ENCODE measurements at regions not wholly inside any gene's neighbourhood (a gene's known extent, or its start where the extent isn't known, plus 50 kb on each side); places are given as distances from the start of the nearest gene placed in this dataset.

- H4K20me1 ChIP-seq (ENCODE audit: control insufficient read depth, insufficient read depth, low read depth, low read length): no peaks in the 10 kb centered on the region
- H3K79me2 ChIP-seq (ENCODE audit: control insufficient read depth, low read length): no peaks in the 10 kb centered on the region
- no peaks in the 10 kb centered on the region for H3K9me2 ChIP-seq (replicated peaks; ENCODE audit: control insufficient read depth, low read length)
- H3K27me3 ChIP-seq (ENCODE audit: control insufficient read depth, low read length): no peaks in the 10 kb centered on the region
- no peaks in the 10 kb centered on the region for H3F3A ChIP-seq (ENCODE audit: control insufficient read depth, insufficient read depth)
- TF ChIP-seq CTCF (IDR thresholded peaks at IDR 0.05; ENCODE audit: low read depth, low read length, poor library complexity, severe bottlenecking) (no peak), EZH2phosphoT487 (IDR thresholded peaks at IDR 0.05; ENCODE audit: borderline replicate concordance, low read length) (no peak)
- no peak overlapping the region for H3K27ac ChIP-seq (ENCODE audit: low read depth, low read length)
- H3K4me1 ChIP-seq (ENCODE audit: control insufficient read depth, low read length): no peaks in the 10 kb centered on the region
- H3K9me3 ChIP-seq (ENCODE audit: control insufficient read depth, insufficient read depth, low read length): peaks cover 9% of the 10 kb centered on the region
- H3K4me3 ChIP-seq (ENCODE audit: low read length): no peak overlapping the region
- no peak overlapping the region for H3K4me2 ChIP-seq (ENCODE audit: low read length)
- no peaks in the 10 kb centered on the region for H3K36me3 ChIP-seq (ENCODE audit: control insufficient read depth, low read length)
Measured at GRCh38 chr22:48576333-48577013, 1251.2 kb downstream of the BRD1 start.

GRCh38 chr22:48575618-48576332, 1251.9 kb downstream of the BRD1 start:
- H3K9me2 ChIP-seq (replicated peaks; ENCODE audit: control insufficient read depth, low read length): no peaks in the 10 kb centered on the region
- H3K9me3 ChIP-seq (ENCODE audit: control insufficient read depth, insufficient read depth, low read length): peaks cover 9% of the 10 kb centered on the region
- H3K79me2 ChIP-seq (ENCODE audit: control insufficient read depth, low read length): no peaks in the 10 kb centered on the region
- H3K27me3 ChIP-seq (ENCODE audit: control insufficient read depth, low read length): no peaks in the 10 kb centered on the region
- no peak overlapping the region for H3K4me3 ChIP-seq (ENCODE audit: low read length)
- H3F3A ChIP-seq (ENCODE audit: control insufficient read depth, insufficient read depth): no peaks in the 10 kb centered on the region
- H3K27ac ChIP-seq (ENCODE audit: low read depth, low read length): no peak overlapping the region
- no peak overlapping the region for H3K4me2 ChIP-seq (ENCODE audit: low read length)
- no peaks in the 10 kb centered on the region for H4K20me1 ChIP-seq (ENCODE audit: control insufficient read depth, insufficient read depth, low read depth, low read length)
- no peak for TF ChIP-seq CTCF (IDR thresholded peaks at IDR 0.05; ENCODE audit: low read depth, low read length, poor library complexity, severe bottlenecking)
- H3K4me1 ChIP-seq (ENCODE audit: control insufficient read depth, low read length): no peaks in the 10 kb centered on the region
- no peaks in the 10 kb centered on the region for H3K36me3 ChIP-seq (ENCODE audit: control insufficient read depth, low read length)

- no peaks in the 10 kb centered on the region for H3K9me2 ChIP-seq (replicated peaks; ENCODE audit: control insufficient read depth, low read length)
- H3F3A ChIP-seq (ENCODE audit: control insufficient read depth, insufficient read depth): no peaks in the 10 kb centered on the region
- no peaks in the 10 kb centered on the region for H3K36me3 ChIP-seq (ENCODE audit: control insufficient read depth, low read length)
- TF ChIP-seq CTCF (IDR thresholded peaks at IDR 0.05; ENCODE audit: low read depth, low read length, poor library complexity, severe bottlenecking) (no peak), EZH2phosphoT487 (IDR thresholded peaks at IDR 0.05; ENCODE audit: borderline replicate concordance, low read length) (no peak)
- peaks cover 16% of the 10 kb centered on the region for H3K9me3 ChIP-seq (ENCODE audit: control insufficient read depth, insufficient read depth, low read length)
- H3K4me2 ChIP-seq (ENCODE audit: low read length): no peak overlapping the region
- H3K79me2 ChIP-seq (ENCODE audit: control insufficient read depth, low read length): no peaks in the 10 kb centered on the region
- no peak overlapping the region for H3K27ac ChIP-seq (ENCODE audit: low read depth, low read length)
- H3K27me3 ChIP-seq (ENCODE audit: control insufficient read depth, low read length): no peaks in the 10 kb centered on the region
- no peaks in the 10 kb centered on the region for H3K4me1 ChIP-seq (ENCODE audit: control insufficient read depth, low read length)
- no peaks in the 10 kb centered on the region for H4K20me1 ChIP-seq (ENCODE audit: control insufficient read depth, insufficient read depth, low read depth, low read length)
- no peak overlapping the region for H3K4me3 ChIP-seq (ENCODE audit: low read length)
Measured at GRCh38 chr22:48574776-48575617, 1252.7 kb downstream of the BRD1 start.
